GM10266 (cell line): ENCODE measurements at regions not wholly inside any gene's neighbourhood (a gene's known extent, or its start where the extent isn't known, plus 50 kb on each side); places are given as distances from the start of the nearest gene placed in this dataset.
"Not testable (repeated sequence)": the region's sequence is repeated elsewhere in the genome, so short reads cannot be mapped to it uniquely, and the experiment has no call there.

Experiments used
- DNase-seq: peaks from one replicate; pipeline ENCODE4 v3.0.0; 2012; ENCODE audit errors: extremely low spot score
- CTCF ChIP-seq: IDR thresholded peaks from 2 replicates; pipeline ENCODE4 v1.5.1; 2012; ENCODE audit warnings: mild to moderate bottlenecking, low read depth; ENCODE audit not compliant: control insufficient read depth, insufficient read depth; ENCODE audit errors: missing control alignments

GRCh38 chr10:59432207-59432900 is 70.0 kb upstream of the FAM13C start:
- DNase-seq: no peak

GRCh38 chr10:59413795-59414194 is 51.4 kb upstream of the FAM13C start:
- DNase-seq: not testable (repeated sequence)

More at GRCh38 chr10:59432207-59432900, 70.0 kb upstream of the FAM13C start:
- TF ChIP-seq CTCF: no peak
